ENCODE measurements at regions not wholly inside any gene's neighbourhood (a gene's known extent, or its start where the extent isn't known, plus 50 kb on each side); places are given as distances from the start of the nearest gene placed in this dataset.

GRCh38 chr14:100442036-100442435 lies 118.9 kb downstream of the SLC25A47 start:
- Histone ChIP-seq H3K27me3 (ENCODE audit: control insufficient read depth, insufficient read depth, low read length) (no peaks in the 10 kb centered on the region), H3K36me3 (ENCODE audit: control insufficient read depth, insufficient read depth, low read length) (no peaks in the 10 kb centered on the region), H3K9me3 (ENCODE audit: control insufficient read depth, insufficient read depth, low read depth, low read length) (no peaks in the 10 kb centered on the region), H3K4me1 (ENCODE audit: control insufficient read depth, extremely low read depth, insufficient read depth, low read length) (no peaks in the 10 kb centered on the region), H3K9ac (ENCODE audit: insufficient read depth, low read length) (no peak overlapping the region), H3K4me3 (replicated peaks in 1 of 4; ENCODE audit: control extremely low read depth in 1 of 4, insufficient read depth in 1 of 4, low read depth in 3 of 4, low read length in 4 of 4) (no peak overlapping the region), H2AFZ (ENCODE audit: low read length) (no peak overlapping the region), H4K20me1 (ENCODE audit: control insufficient read depth, extremely low read depth, insufficient read depth, low read length) (no peaks in the 10 kb centered on the region), H3K4me2 (ENCODE audit: extremely low read depth, insufficient read depth, low read length) (no peak overlapping the region), H3K79me2 (ENCODE audit: control insufficient read depth, insufficient read depth, low read length) (no peaks in the 10 kb centered on the region), H3K27ac (ENCODE audit: insufficient read depth, low read length) (no peak overlapping the region)
- TF ChIP-seq EZH2 (IDR thresholded peaks at IDR 0.05; ENCODE audit: low read length, missing control alignments) (no peak), CTCF (conservative IDR thresholded peaks at IDR 0.05 in 1 of 2, IDR thresholded peaks at IDR 0.05 in 1 of 2; ENCODE audit: low read depth in 1 of 2, low read length in 2 of 2) (no peak)
- no peak for DNase-seq (ENCODE audit: low read depth in 2 of 2)

GRCh38 chr14:100442498-100443490 lies 119.7 kb downstream of the SLC25A47 start:
- Histone ChIP-seq H3K36me3 (ENCODE audit: control insufficient read depth, insufficient read depth, low read length) (no peaks in the 10 kb centered on the region), H3K9me3 (ENCODE audit: control insufficient read depth, insufficient read depth, low read depth, low read length) (no peaks in the 10 kb centered on the region), H3K27ac (ENCODE audit: insufficient read depth, low read length) (no peak overlapping the region), H3K4me1 (ENCODE audit: control insufficient read depth, extremely low read depth, insufficient read depth, low read length) (no peaks in the 10 kb centered on the region), H3K79me2 (ENCODE audit: control insufficient read depth, insufficient read depth, low read length) (no peaks in the 10 kb centered on the region), H3K27me3 (ENCODE audit: control insufficient read depth, insufficient read depth, low read length) (no peaks in the 10 kb centered on the region), H3K4me2 (ENCODE audit: extremely low read depth, insufficient read depth, low read length) (no peak overlapping the region), H4K20me1 (ENCODE audit: control insufficient read depth, extremely low read depth, insufficient read depth, low read length) (no peaks in the 10 kb centered on the region), H2AFZ (ENCODE audit: low read length) (no peak overlapping the region), H3K4me3 (replicated peaks in 1 of 4; ENCODE audit: control extremely low read depth in 1 of 4, insufficient read depth in 1 of 4, low read depth in 3 of 4, low read length in 4 of 4) (no peak overlapping the region), H3K9ac (ENCODE audit: insufficient read depth, low read length) (no peak overlapping the region)
- peak in 1 of 2 donors; percentile 53 for DNase-seq (ENCODE audit: low read depth in 2 of 2)
- TF ChIP-seq CTCF (conservative IDR thresholded peaks at IDR 0.05 in 1 of 2, IDR thresholded peaks at IDR 0.05 in 1 of 2; ENCODE audit: low read depth in 1 of 2, low read length in 2 of 2): no peak
- TF ChIP-seq EZH2 (IDR thresholded peaks at IDR 0.05; ENCODE audit: low read length, missing control alignments): no peak

- H3K36me3 ChIP-seq (ENCODE audit: control insufficient read depth, insufficient read depth, low read length): no peaks in the 10 kb centered on the region
- H3K9me3 ChIP-seq (ENCODE audit: control insufficient read depth, insufficient read depth, low read depth, low read length): no peaks in the 10 kb centered on the region
- no peak for TF ChIP-seq CTCF (conservative IDR thresholded peaks at IDR 0.05 in 1 of 2, IDR thresholded peaks at IDR 0.05 in 1 of 2; ENCODE audit: low read depth in 1 of 2, low read length in 2 of 2)
- TF ChIP-seq EZH2 (IDR thresholded peaks at IDR 0.05; ENCODE audit: low read length, missing control alignments): no peak
- no peak overlapping the region for H3K27ac ChIP-seq (ENCODE audit: insufficient read depth, low read length)
- H2AFZ ChIP-seq (ENCODE audit: low read length): no peak overlapping the region
- H3K27me3 ChIP-seq (ENCODE audit: control insufficient read depth, insufficient read depth, low read length): no peaks in the 10 kb centered on the region
- H3K9ac ChIP-seq (ENCODE audit: insufficient read depth, low read length): no peak overlapping the region
- no peak overlapping the region for H3K4me3 ChIP-seq (replicated peaks in 1 of 4; ENCODE audit: control extremely low read depth in 1 of 4, insufficient read depth in 1 of 4, low read depth in 3 of 4, low read length in 4 of 4)
- DNase-seq (ENCODE audit: low read depth in 2 of 2): peak; percentile 5 to 75
- no peaks in the 10 kb centered on the region for H3K79me2 ChIP-seq (ENCODE audit: control insufficient read depth, insufficient read depth, low read length)
- no peak overlapping the region for H3K4me2 ChIP-seq (ENCODE audit: extremely low read depth, insufficient read depth, low read length)
- no peaks in the 10 kb centered on the region for H4K20me1 ChIP-seq (ENCODE audit: control insufficient read depth, extremely low read depth, insufficient read depth, low read length)
- H3K4me1 ChIP-seq (ENCODE audit: control insufficient read depth, extremely low read depth, insufficient read depth, low read length): no peaks in the 10 kb centered on the region
Observed at GRCh38 chr14:100443603-100444002, 120.5 kb downstream of the SLC25A47 start.

Data from fibroblast of lung (primary cell).